ENCODE measurements at regions not wholly inside any gene's neighbourhood (a gene's known extent, or its start where the extent isn't known, plus 50 kb on each side); places are given as distances from the start of the nearest gene placed in this dataset.

DNA sequence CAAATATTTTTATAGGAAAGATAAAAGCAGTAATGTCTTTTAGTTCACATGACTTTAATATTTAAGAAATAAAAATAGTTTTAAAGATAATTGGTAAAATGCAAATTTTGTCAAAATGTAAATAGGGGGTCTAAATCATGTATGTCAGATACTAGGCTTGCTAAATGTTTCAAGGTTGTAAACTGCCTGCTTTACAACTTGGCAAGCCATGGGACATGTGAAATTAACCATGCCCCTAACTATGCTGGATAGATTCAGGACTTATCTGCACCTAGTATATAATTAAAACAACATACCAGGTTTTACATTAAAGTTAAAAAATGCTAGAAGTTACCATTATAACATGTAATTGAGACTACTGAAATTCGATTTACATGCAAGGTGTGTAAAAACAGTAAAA is 537.3 kb upstream of the MIS18BP1 start:
- TF ChIP-seq CTCF (IDR thresholded peaks at IDR 0.05; ENCODE audit: insufficient read depth, low read length, poor library complexity, severe bottlenecking) (no peak), EZH2phosphoT487 (conservative IDR thresholded peaks at IDR 0.05; ENCODE audit: low read length) (no peak)
